HG03342 (cell line): ENCODE measurements at regions not wholly inside any gene's neighbourhood (a gene's known extent, or its start where the extent isn't known, plus 50 kb on each side); places are given as distances from the start of the nearest gene placed in this dataset.
"Not testable (repeated sequence)": the region's sequence is repeated elsewhere in the genome, so short reads cannot be mapped to it uniquely, and the experiment has no call there.

Source experiments
- ATAC-seq: cut with Tn5 transposase; IDR thresholded peaks from one replicate; pipeline ENCODE4 v1.9.1; 2021; ENCODE audit warnings: mild to moderate bottlenecking, moderate library complexity; ENCODE audit not compliant: unreplicated experiment

DNA sequence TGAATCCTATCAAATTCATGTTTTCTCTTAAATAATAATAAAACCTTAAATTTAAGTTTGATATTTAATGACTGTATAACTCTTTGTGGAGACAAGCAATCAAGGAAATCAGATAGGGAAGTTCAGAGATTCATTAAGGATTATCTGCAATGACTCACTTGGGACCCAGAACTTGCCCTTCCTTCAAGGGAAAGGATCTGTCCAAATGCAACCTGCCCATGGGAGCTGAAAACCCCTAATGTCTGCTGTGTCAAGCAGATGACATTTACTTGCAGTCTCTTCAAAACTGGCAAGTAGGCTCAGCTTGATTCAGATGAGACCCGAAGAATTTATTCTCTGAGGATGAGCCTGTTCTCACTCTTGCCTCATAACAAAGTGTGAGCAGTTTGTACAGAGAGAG lies 1577.6 kb downstream of the EFNA5 start:
- no peak for ATAC-seq

DNA sequence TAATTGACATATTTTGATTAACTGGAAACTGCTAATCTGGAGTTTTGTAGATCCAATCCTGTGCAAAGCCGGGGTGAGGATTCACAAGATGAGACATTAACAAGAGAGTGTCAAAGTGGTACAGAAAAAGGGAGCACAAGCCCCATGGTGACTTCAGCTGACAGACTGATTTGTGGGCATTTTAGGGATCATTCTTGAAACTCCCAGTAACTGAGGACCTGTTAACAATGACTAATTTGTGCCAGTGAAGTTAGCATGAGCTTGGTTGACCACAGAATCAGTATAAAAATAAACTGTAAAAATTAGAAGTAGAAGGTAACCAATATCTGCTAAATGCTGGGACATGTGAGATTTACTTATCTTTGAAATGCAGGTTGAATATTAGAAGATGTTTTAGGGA lies 1578.3 kb downstream of the EFNA5 start:
- ATAC-seq = no peak

DNA sequence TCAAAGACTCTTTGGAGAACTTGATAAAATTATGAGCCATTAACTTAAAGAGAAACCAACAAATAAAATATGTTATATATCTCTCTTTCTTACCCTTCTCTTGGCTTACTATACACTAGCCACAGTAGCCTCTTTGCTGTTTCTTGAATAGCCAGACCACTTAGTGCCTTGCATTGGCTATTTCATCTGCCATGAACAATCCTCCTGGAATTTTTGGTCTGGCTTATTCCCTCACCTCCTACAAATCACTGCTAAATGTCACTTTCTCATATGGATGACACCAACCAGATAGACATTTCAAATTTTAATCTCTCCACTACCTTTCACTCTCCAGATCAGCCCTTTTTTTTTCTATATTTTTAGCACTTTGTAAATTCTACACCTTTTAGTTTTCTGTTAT lies 1581.7 kb downstream of the EFNA5 start:
- no peak for ATAC-seq

DNA sequence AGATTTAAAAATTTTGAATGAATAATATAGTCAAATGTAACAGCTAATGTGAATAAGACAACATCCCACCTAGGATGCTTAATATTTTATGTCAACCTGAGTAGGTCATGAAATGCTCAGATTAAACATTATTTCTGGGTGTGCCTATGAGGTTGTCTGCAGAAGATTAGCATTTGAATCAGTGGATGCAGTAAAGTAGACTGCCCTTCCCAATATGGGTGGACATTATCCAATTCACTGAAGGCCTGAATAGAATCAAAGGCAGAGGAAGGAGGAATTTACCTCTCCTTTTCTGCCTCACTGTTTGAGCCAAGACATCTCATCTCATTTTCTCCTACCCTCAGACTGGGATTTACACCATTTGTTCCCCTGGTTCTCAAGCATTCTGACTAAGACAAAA lies 1582.3 kb downstream of the EFNA5 start:
- ATAC-seq = no peak

DNA sequence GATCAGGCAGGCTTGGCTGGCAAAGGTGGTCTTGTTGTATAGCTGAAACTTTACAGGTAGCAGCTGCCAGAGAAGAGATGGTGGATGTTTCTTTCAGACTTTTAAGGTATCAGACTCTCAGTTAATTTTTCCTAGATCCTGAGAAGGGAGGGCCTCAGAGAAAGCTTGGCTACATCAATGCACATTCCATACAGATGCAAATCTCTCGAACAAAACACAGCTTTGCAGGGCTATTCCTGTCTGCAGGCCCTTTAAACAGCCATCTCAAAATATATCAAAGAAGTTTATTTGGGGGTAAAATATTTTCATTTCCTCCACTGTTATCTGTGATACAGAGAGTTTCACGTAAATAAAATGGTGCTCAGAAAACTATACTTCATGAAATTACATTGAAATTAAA lies 1584.4 kb downstream of the EFNA5 start:
- no peak for ATAC-seq

- no peak for ATAC-seq
These were observed 1585.2 kb downstream of the EFNA5 start for GRCh38 chr5:106085556-106085955.

DNA sequence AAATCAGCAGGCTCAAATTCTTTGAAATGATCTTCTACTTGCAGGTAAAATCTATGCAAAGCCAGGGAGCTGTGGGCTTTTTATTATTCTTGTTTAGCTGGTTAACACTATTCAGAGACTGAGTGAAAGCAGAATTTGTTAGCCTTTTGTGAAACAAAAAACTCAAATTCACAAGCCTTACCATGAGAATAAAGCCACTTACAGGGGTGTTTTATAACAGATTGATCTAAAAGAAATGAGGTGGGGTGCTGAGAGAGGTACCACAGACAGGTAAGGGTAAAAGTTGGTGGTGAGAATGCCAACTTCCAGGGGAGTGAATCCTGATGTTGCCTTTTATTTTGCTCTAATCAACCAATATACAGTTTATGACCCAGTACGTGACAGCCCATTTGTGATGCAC lies 1585.6 kb downstream of the EFNA5 start:
- ATAC-seq = no peak

DNA sequence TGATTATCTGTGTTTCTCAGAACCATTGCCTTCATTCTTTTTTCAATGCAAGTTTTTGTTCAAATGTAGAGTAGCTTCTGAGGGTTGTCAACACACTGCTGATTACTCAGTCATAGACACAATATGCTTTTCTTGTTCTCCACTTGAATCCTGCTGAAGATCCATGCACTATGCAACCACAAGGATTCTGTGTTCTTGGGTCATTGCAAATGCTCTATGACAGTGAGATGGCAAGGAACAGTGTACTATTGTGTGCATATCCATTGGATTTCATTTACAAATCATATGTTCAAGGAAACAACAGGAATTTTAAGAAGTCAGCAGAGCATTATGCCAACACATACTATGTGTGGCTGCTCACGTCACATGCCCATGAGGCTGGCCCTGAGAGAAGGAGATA lies 1590.2 kb downstream of the EFNA5 start:
- ATAC-seq = no peak

GRCh38 chr5:106076655-106077054 lies 1594.1 kb downstream of the EFNA5 start:
- ATAC-seq = no peak

DNA sequence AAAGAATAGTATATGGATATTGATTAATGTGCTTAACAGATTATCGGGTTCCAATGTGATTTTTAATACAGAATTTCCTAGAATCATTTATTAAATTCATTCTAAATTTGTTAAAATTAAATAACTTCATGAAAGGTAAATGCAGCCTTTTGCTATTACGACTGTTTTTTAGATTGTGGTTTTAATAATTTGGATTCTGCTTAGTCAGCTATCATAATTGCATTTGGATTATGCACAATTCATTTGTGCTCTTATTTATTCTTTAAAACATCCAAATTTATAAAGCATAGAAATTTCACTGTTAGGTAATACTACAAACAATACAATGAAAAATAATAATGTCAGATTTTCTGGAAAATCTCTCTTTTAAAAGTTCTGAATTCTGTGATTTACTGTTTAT lies 1598.5 kb downstream of the EFNA5 start:
- ATAC-seq = no peak

GRCh38 chr5:106047341-106047740 lies 1623.4 kb downstream of the EFNA5 start:
- ATAC-seq = no peak

DNA sequence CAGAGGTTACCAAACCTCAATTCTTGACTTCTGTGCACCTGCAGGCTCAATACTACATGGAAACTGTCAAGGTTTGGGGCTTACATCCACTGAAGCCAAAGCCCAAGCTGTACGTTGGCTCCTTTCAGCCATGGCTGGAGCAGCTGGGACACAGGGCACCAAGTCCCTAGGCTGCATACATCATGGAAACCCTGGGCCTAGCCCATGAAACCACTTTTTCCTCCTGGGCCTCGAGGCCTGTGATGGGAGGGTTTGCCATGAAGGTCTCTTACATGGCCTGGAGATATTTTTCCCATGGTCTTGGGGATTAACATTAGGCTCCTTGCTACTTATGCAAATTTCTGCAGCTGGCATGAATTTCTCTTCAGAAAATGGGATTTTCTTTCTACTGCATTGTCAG lies 1638.7 kb downstream of the EFNA5 start:
- not testable (repeated sequence) for ATAC-seq

GRCh38 chr5:106028314-106028713 lies 1642.4 kb downstream of the EFNA5 start:
- no peak for ATAC-seq

- no peak for ATAC-seq
These were observed 1649.8 kb downstream of the EFNA5 start for GRCh38 chr5:106020894-106021293.

GRCh38 chr5:106019261-106019660 lies 1651.5 kb downstream of the EFNA5 start:
- ATAC-seq = no peak

DNA sequence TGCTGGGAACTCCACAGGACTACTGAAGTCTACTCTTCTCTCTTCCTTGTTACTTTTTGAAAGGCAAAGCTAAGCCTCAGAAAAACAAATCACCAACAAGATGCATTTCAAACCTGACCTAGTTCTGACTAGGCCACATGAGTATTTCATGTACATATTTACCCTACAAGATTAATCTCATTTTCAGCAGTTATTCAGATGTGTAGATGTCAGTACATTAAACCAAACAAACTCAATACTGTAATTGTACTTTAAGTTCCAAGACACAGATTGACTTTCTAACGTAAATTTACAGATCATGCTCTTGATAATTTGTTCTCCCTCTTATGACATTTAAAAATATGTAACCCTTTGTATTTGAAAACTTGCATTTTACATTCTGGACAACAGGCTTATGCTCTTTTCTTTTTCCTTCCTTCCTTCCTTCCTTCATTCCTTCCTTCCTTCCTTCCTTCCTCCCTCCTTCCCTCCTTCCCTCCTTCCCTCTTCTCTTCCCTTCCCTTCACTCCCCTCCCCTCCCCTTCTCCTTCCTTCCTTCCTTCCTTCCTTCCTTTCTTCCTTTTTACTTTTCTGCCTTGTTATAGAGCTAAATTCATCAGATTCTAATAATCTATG lies 1653.4 kb downstream of the EFNA5 start:
- no peak for ATAC-seq

DNA sequence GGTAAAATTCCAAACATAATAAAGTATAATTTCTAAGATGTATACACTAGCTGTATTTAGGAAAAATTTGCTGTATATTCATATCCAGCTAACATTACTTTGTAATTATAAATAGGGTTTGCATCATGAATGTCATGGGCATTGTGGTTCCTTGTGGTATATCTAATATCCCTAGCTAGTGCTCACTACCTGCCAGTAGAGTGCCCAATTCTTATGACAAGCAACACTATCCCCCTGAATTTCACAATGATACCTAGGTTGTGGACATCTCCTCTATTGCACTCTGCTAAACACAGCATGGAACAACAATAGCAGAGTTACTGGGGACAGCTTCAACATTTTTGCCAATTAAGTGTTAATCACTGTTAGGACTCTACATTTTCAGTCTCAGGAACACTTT lies 1656.5 kb downstream of the EFNA5 start:
- ATAC-seq = no peak

GRCh38 chr5:106006242-106006641 lies 1664.5 kb downstream of the EFNA5 start:
- ATAC-seq = no peak

- not testable (repeated sequence) for ATAC-seq
These were observed 1671.7 kb downstream of the EFNA5 start for GRCh38 chr5:105998991-105999390.

GRCh38 chr5:105993027-105993426 lies 1677.7 kb downstream of the EFNA5 start:
- ATAC-seq = no peak

DNA sequence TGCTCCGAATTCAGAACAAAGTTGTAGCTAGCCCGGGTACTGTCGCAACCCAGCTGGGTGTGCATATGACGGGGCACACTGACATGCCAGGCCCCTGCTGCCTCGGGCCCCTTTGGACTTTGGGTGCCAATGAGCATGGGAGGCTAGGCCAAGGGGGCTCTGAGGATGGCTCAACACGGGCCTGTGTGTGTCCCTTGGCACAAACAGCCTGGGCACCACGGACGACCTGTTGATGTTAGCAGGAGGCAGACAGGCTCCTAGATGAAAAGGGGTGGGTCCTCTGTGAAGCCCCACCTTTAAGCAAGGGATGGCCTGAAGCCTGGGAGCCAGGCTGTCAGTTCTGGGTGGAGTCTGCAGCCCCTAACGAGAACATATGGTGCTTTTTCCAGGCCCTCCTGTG lies 1688.2 kb downstream of the EFNA5 start:
- no peak for ATAC-seq

GRCh38 chr5:105978011-105978410 lies 1692.7 kb downstream of the EFNA5 start:
- ATAC-seq = no peak

GRCh38 chr5:105977163-105977562 lies 1693.6 kb downstream of the EFNA5 start:
- ATAC-seq = no peak
